H1 (cell line): ENCODE measurements at regions not wholly inside any gene's neighbourhood (a gene's known extent, or its start where the extent isn't known, plus 50 kb on each side); places are given as distances from the start of the nearest gene placed in this dataset.

Experiments used
- CTCF ChIP-seq, 3 experiments: IDR thresholded peaks; 1 replicate in 2 of 3; 2 replicates in 1 of 3; pipeline versions ENCODE4 v1.5.1 to v1.6.1; 2011; ENCODE audit warnings: low read length in 3 of 3, mild to moderate bottlenecking in 3 of 3, inconsistent platforms in 2 of 3, low read depth in 1 of 3, moderate library complexity in 1 of 3; ENCODE audit not compliant: insufficient read depth in 1 of 3; ENCODE audit errors: control extremely low read depth in 1 of 3
- EZH2 ChIP-seq: fragments of 200-600 bp; sonication (generic); IDR thresholded peaks from 2 replicates; pipeline ENCODE4 v1.7.1; 2012; ENCODE audit warnings: low read depth, mild to moderate bottlenecking, moderate library complexity, low read length, inconsistent platforms; ENCODE audit not compliant: severe bottlenecking
- RNF2 ChIP-seq: fragments of 200-900, 300-1000 bp; sonication (generic); IDR thresholded peaks from 2 replicates; pipeline ENCODE4 v1.7.1; 2016; ENCODE audit warnings: borderline replicate concordance, low read depth, mild to moderate bottlenecking, antibody characterized with exemption, low read length; ENCODE audit not compliant: poor library complexity, severe bottlenecking; ENCODE audit errors: missing control alignments
- SIRT6 ChIP-seq: IDR thresholded peaks from one replicate; pipeline ENCODE4 v1.7.1; 2012; ENCODE audit warnings: low read length, inconsistent platforms
- SIX5 ChIP-seq: IDR thresholded peaks from 2 replicates; pipeline ENCODE4 v1.6.1; 2011; ENCODE audit warnings: mild to moderate bottlenecking, low read depth, low read length

- no peak for TF ChIP-seq EZH2
- no peak for TF ChIP-seq CTCF (IDR thresholded peaks at IDR 0.05; ENCODE audit: control extremely low read depth in 1 of 3, insufficient read depth in 1 of 3, low read depth in 1 of 3, low read length in 3 of 3)
- no peak for TF ChIP-seq SIRT6
- TF ChIP-seq RNF2 = no peak
- no peak for TF ChIP-seq SIX5
Observed at GRCh38 chr6:122284848-122285247, 114.6 kb upstream of the HSF2 start.
